ENCODE measurements at regions not wholly inside any gene's neighbourhood (a gene's known extent, or its start where the extent isn't known, plus 50 kb on each side); places are given as distances from the start of the nearest gene placed in this dataset.

DNA sequence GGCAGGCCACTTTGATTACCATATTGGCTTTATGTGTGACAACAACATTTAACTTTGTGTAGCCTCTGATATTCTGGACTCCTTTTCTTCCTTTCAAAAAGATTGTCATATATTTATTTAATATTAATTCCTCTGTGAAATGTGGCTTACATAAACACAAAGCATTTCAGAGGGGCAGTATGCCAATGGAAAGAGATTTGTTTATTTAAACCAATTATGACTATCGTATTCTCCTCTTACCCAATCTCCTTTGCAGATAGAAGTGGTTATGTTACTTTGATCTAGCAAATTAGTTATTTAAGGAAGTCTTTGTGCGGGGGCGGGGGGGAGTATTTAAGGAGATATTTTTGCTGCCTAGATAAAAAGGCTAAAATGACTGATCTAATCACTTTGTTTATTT is 573.7 kb upstream of the KIF2B start:
- TF ChIP-seq, protein P1, sequence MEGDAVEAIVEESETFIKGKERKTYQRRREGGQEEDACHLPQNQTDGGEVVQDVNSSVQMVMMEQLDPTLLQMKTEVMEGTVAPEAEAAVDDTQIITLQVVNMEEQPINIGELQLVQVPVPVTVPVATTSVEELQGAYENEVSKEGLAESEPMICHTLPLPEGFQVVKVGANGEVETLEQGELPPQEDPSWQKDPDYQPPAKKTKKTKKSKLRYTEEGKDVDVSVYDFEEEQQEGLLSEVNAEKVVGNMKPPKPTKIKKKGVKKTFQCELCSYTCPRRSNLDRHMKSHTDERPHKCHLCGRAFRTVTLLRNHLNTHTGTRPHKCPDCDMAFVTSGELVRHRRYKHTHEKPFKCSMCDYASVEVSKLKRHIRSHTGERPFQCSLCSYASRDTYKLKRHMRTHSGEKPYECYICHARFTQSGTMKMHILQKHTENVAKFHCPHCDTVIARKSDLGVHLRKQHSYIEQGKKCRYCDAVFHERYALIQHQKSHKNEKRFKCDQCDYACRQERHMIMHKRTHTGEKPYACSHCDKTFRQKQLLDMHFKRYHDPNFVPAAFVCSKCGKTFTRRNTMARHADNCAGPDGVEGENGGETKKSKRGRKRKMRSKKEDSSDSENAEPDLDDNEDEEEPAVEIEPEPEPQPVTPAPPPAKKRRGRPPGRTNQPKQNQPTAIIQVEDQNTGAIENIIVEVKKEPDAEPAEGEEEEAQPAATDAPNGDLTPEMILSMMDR (IDR thresholded peaks at IDR 0.05; ENCODE audit: low read depth, low read length, poor library complexity, severe bottlenecking): no peak
- TF ChIP-seq EZH2phosphoT487 (IDR thresholded peaks at IDR 0.05; ENCODE audit: borderline replicate concordance, low read length): no peak
